AG10803 (cell line): ENCODE measurements at regions not wholly inside any gene's neighbourhood (a gene's known extent, or its start where the extent isn't known, plus 50 kb on each side); places are given as distances from the start of the nearest gene placed in this dataset.
"Not testable (repeated sequence)": the region's sequence is repeated elsewhere in the genome, so short reads cannot be mapped to it uniquely, and the experiment has no call there.

Experiments
- DNase-seq: peaks from one replicate; pipeline ENCODE4 v3.0.0; 2010; ENCODE audit warnings: low read depth
- H3K4me3 ChIP-seq: 2 replicates; pipeline ENCODE4 v1.5.1; 2011; ENCODE audit warnings: mild to moderate bottlenecking, low read length, control low read depth
- CTCF ChIP-seq: conservative IDR thresholded peaks from 2 replicates; pipeline ENCODE4 v1.5.1; 2011; ENCODE audit warnings: mild to moderate bottlenecking, low read length, control low read depth, inconsistent platforms

GRCh38 chr2:188682838-188683237 is 291.3 kb upstream of the COL3A1 start:
- no peak for TF ChIP-seq CTCF
- H3K4me3 ChIP-seq = no peak overlapping the region
- no peak for DNase-seq

- H3K4me3 ChIP-seq = no peak overlapping the region
- TF ChIP-seq CTCF = no peak
- no peak for DNase-seq
These were observed 289.4 kb upstream of the COL3A1 start for GRCh38 chr2:188684795-188685194.

GRCh38 chr2:188693111-188693510 is 281.1 kb upstream of the COL3A1 start:
- DNase-seq = no peak
- TF ChIP-seq CTCF = no peak
- no peak overlapping the region for H3K4me3 ChIP-seq

- no peak for TF ChIP-seq CTCF
- no peak overlapping the region for H3K4me3 ChIP-seq
- no peak for DNase-seq
These were observed 280.4 kb upstream of the COL3A1 start for GRCh38 chr2:188693771-188694170.

- H3K4me3 ChIP-seq = no peak overlapping the region
- TF ChIP-seq CTCF = no peak
- peak; percentile 81 for DNase-seq
These were observed 278.2 kb upstream of the COL3A1 start for GRCh38 chr2:188695953-188696352.

- DNase-seq = peak; percentile 71
- H3K4me3 ChIP-seq = not testable (repeated sequence)
These were observed 276.0 kb upstream of the COL3A1 start for GRCh38 chr2:188698151-188698550.

- no peak overlapping the region for H3K4me3 ChIP-seq
- peak; percentile 21 for DNase-seq
- no peak for TF ChIP-seq CTCF
These were observed 272.3 kb upstream of the COL3A1 start for GRCh38 chr2:188701836-188702235.

- H3K4me3 ChIP-seq = no peak overlapping the region
- no peak for TF ChIP-seq CTCF
- no peak for DNase-seq
These were observed 269.0 kb upstream of the COL3A1 start for GRCh38 chr2:188705191-188705590.
